Stimulated activated CD8-positive, alpha-beta memory T cell treated with anti-CD3 and anti-CD28 coated beads, Interleukin-15, amount 100 ng/mL, for 4 hours (primary cell): ENCODE measurements at regions not wholly inside any gene's neighbourhood (a gene's known extent, or its start where the extent isn't known, plus 50 kb on each side); places are given as distances from the start of the nearest gene placed in this dataset.

ENCODE experiments used
- DNase-seq, 2 donors: peaks; one replicate each; pipeline ENCODE4 v3.0.0-alpha.2; 2020; ENCODE audit warnings: low read depth in 2 of 2

GRCh38 chr9:89792189-89793123 is 187.6 kb downstream of the GADD45G start:
- no peak for DNase-seq

GRCh38 chr9:89793124-89793495 is 188.3 kb downstream of the GADD45G start:
- DNase-seq, result no peak

- no peak for DNase-seq
Measured at GRCh38 chr9:89793551-89793950, 188.7 kb downstream of the GADD45G start.

GRCh38 chr9:89794918-89795317 is 190.1 kb downstream of the GADD45G start:
- no peak for DNase-seq

- no peak for DNase-seq
Measured at GRCh38 chr9:89795538-89796195, 190.9 kb downstream of the GADD45G start.

DNA sequence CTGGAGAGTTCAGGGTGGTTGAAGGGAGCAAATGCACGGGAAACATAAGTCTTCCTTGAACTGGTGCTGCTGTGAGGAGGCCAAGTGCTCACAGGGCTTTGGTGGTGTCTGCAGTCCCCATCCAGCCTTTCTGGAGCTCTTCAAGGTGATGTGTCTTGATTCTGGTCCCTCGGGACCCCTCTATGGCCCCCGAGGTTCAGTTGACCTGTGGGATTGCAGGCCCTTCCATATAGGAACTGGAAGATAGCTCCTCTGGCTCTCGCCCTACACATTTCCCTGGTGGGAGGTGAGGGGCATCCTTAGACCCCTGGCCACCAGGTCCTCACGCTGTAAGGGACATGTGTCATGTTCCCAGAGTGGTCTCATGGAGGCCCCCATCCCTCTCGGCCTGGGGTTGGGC is 191.8 kb downstream of the GADD45G start:
- DNase-seq, result no peak

DNA sequence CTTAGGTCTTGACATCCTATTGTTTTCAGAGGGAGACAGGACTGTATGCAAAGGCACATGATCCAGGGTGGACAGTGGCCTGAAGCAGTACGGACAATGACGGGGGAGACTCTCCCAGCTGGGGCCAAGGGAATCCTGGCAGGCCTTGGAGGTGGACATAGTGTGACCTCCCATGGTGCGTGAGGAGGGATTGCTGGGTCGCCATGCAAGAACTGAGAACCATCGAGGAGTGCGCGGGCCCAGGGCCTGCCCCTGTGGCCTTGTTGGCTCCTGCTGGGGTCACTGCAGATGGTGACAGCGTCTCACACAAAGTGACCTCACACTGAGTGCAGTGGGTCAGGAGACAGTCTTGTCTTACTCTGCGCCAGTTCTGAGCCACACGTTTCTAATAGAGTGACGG is 192.4 kb downstream of the GADD45G start:
- no peak for DNase-seq

GRCh38 chr9:89797937-89798455 is 193.2 kb downstream of the GADD45G start:
- DNase-seq, result no peak

GRCh38 chr9:89798547-89799120 is 193.8 kb downstream of the GADD45G start:
- no peak for DNase-seq

DNA sequence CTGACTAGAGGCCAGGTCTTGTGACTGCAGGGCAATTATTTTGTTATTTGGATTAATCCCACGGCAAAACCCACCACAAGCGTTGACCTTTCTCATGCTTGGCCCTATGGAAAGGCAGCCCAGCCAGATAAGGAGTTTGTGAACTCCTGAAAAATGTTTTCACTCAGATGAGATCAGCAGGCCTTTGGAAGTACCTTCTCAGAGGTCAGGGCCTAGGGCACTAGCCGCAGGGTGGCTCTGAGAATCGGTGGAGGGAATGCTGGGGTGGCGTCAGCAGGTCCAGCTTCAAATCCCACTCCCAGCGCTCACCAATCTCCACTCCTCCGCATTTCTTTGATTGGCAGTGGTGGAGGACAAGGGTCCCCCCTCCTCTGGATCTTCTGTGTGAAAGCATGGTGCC is 194.4 kb downstream of the GADD45G start:
- DNase-seq, result no peak

DNA sequence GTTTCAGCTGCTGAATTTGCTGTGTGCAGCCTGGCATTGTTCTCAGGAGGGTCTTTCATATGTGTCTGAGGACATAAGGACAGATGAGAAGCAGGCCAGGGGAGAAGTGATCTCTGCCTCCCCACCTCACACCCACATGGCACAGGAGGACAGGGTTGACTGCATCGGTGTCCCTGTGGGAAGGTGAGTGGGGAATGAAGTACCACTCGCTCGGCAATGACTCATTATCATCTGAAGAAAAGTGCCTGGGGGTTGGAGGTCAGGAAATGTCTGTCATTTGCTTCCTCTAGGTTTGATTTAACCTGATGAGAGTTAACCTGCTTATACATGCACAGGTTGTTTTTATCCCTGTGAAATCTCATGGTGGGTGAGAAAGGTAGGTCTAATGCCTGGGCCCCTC is 195.0 kb downstream of the GADD45G start:
- DNase-seq, result no peak

- DNase-seq, result no peak
Measured at GRCh38 chr9:89801341-89801740, 196.5 kb downstream of the GADD45G start.

GRCh38 chr9:89801742-89802670 is 197.2 kb downstream of the GADD45G start:
- no peak for DNase-seq

DNA sequence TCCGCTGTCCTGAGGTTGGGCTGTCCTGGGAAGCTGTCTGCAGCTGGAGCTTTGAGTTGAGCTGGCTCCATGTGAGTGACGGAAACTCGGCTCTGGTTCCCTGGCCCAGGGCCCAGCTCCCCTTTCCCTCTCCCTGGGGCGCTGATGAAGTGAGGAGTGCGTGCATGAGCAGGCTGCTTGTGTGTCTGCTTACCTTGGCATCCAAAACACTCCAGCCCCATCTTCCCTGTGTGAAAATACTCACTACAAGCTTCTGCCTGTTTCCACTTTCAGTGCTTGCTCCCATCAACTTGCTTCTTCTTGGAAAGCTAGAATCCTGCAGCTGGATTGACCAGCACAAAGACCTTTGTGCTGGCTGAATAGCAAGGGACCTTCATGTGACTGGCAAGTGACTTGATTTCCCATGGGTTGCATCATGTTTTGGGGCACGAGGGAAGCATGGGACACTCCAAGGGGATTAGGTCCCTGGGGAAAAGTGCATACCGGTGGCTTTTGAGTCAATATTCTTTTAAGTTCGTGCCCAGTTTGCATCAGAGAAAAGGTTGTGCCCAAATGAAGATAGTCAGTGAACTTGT is 198.1 kb downstream of the GADD45G start:
- DNase-seq, result no peak

DNA sequence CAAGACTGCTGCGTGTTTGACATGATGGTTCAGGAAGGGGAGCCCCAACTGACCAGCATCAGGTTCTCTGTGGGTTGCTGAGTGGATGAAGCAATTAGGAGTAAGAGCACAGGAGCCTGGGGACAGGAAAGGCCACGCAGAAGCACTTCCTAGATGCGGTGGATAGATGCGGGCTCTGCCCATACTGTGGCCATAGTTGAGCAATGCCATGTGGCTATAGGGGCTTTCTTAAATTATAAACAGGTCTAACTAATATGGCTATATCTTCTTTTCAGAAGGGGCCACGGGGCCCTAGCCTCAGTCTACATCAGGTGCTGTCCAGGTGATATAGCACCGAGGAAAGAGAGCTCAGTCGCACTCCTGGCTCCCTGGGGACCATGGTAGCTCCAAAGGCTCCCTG is 198.6 kb downstream of the GADD45G start:
- DNase-seq, result no peak

DNA sequence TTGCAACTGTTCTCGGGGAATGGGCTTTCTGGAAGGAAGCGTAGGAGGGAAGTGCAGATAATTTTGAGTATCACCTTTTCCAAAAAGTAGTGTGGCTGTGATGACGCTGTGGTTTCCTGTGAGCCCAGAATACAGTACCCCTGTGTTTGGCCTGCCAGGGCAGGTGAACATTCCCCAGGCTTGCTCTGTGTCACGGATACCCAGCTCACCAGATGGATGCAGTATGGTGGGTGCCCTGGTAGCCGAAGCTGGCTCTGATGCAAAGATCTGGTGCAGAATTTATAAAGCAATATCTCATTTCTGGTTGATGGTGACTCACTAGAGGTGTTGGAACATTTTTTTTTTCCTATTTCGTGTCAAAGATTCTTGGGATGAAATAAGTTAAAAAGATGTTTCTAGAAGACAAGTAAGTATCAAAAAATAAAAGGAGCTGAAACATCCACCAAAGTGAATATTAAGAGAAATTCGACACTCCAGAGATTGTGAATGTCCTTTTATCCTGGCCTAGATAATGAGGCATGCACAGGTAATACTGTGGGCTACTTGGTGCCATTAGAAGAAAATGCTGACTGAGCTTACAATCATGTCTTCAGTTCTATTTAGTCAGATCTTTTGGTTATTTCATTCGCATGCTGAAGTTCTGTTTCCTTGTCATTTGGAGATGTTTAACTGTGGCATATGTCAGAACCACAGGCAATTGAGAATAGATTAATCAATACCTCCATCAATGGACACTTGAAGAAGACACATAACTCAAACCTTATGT is 200.1 kb downstream of the GADD45G start:
- no peak for DNase-seq

DNA sequence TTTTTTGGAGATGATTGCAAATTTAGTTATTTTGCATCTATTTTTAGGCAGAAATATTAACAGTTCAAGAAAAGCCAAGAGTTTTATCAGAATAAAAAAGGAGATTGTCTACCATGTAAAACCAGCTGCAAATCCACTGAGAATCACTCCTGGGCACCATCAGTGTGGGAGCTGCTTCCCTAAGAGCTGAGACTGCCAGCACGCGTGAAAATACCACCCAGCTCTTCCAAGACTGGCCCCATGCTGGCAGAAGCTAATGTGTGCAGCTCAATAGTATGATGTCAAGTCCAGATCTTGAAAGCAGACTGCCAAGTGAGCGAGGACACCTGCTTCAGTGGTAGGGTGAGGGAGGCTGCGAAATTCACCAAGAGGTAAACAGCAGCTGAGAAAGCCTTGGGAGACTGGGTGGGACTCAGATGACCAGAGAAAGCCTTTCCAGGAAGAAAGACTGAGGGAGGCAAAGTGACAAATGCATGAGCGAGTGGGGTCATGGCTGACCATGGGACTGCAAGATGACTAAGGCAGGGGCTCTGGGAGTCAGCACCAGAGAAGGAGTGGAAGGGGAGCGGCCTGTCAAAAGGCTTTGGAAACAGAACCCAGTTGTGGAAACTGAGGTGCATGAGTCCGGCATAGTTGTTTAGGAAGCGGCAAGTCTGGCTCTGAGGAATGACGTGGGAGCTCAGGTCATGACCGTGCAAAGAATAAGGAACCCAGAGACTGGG is 200.9 kb downstream of the GADD45G start:
- DNase-seq, result no peak

GRCh38 chr9:89806371-89807100 is 201.7 kb downstream of the GADD45G start:
- DNase-seq, result no peak

GRCh38 chr9:89807101-89807395 is 202.2 kb downstream of the GADD45G start:
- DNase-seq, result no peak
